ENCODE measurements at regions not wholly inside any gene's neighbourhood (a gene's known extent, or its start where the extent isn't known, plus 50 kb on each side); places are given as distances from the start of the nearest gene placed in this dataset.

DNA sequence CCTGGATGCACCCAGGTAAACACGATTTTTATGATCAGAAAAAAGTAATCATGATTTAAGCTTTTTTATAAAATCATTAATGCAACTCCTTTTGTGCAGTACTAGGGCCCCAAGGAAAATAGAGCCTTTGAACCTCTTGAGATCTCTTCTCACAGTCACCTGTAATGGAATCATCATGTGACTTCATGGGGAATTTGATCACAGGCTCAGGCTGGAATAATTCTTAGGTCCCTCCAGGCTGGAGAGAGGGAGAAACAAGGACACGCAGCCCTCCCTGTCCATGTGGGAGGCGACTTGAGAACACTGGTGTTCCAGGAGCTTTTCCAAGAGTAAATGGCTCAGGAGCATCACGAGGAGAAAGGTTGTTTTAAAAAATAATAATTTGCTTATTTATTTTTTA, 156.1 kb downstream of the NUFIP1 start:
- DNase-seq (ENCODE audit: low spot score): no peak
- WGBS: 82% methylated on average over 4 of the region's 4 CpGs
- no peaks in the 10 kb centered on the region for H3K36me3 ChIP-seq (ENCODE audit: control insufficient read depth in 4 of 4, insufficient read depth in 3 of 4, low read depth in 1 of 4, low read length in 3 of 4)

DNA sequence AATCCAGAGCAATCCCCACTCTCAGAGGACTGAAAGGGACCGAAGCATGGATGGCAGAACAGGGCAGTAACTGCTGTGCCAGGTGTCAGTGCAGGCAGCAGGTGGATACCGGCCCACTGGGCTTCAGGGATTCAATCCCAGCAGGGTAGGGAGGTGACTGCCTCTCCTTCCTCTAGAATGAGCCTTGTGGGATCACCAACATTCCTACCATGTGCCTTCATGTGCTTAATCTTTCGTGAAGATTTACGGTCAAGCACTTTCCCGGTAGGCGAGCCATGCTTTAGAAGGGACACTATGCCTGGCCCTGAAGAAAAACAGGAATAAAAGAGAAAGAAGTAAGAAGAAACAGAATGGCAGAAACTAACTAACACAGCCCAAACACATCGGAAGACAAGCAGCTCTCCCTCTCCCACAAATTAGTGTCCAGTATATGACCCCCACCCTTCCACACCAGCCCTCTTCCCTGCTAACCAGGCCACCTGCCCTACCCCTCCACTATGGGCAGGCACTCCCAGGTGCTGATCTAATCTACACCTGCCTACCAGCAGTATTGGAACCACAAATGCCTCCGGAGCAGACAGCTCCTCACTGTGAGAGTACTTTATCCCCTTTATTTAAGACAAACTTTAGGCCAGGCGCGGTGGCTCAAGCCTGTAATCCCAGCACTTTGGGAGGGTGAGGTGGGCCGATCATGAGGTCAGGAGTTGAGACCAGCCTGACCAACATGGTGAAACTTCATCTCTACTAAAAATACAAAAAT, 162.5 kb downstream of the NUFIP1 start:
- no peak overlapping the region for H3K27ac ChIP-seq (ENCODE audit: low read depth in 1 of 2, low read length in 2 of 2)
- H3K4me3 ChIP-seq (ENCODE audit: low read depth in 1 of 3, low read length in 3 of 3): no peak overlapping the region
- peaks cover 0 to 2% (median 0%) of the 10 kb centered on the region in 4 donors for H3K27me3 ChIP-seq (ENCODE audit: control insufficient read depth in 4 of 4, insufficient read depth in 4 of 4, low read length in 3 of 4)
- no peaks in the 10 kb centered on the region for H3K4me1 ChIP-seq (ENCODE audit: control insufficient read depth in 4 of 4, insufficient read depth in 4 of 4, low read length in 3 of 4)
- no peak overlapping the region for H3K9ac ChIP-seq (ENCODE audit: low read depth in 1 of 2, low read length in 2 of 2)
- H3K9me3 ChIP-seq (ENCODE audit: control insufficient read depth in 4 of 4, low read length in 3 of 4): peaks cover 0 to 5% (median 0%) of the 10 kb centered on the region in 4 donors
- H3K36me3 ChIP-seq (ENCODE audit: control insufficient read depth in 4 of 4, insufficient read depth in 3 of 4, low read depth in 1 of 4, low read length in 3 of 4): no peaks in the 10 kb centered on the region
- TF ChIP-seq TAF1 (conservative IDR thresholded peaks at IDR 0.05): no peak
- TF ChIP-seq, protein P1, sequence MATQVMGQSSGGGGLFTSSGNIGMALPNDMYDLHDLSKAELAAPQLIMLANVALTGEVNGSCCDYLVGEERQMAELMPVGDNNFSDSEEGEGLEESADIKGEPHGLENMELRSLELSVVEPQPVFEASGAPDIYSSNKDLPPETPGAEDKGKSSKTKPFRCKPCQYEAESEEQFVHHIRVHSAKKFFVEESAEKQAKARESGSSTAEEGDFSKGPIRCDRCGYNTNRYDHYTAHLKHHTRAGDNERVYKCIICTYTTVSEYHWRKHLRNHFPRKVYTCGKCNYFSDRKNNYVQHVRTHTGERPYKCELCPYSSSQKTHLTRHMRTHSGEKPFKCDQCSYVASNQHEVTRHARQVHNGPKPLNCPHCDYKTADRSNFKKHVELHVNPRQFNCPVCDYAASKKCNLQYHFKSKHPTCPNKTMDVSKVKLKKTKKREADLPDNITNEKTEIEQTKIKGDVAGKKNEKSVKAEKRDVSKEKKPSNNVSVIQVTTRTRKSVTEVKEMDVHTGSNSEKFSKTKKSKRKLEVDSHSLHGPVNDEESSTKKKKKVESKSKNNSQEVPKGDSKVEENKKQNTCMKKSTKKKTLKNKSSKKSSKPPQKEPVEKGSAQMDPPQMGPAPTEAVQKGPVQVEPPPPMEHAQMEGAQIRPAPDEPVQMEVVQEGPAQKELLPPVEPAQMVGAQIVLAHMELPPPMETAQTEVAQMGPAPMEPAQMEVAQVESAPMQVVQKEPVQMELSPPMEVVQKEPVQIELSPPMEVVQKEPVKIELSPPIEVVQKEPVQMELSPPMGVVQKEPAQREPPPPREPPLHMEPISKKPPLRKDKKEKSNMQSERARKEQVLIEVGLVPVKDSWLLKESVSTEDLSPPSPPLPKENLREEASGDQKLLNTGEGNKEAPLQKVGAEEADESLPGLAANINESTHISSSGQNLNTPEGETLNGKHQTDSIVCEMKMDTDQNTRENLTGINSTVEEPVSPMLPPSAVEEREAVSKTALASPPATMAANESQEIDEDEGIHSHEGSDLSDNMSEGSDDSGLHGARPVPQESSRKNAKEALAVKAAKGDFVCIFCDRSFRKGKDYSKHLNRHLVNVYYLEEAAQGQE (IDR thresholded peaks at IDR 0.05): no peak
- TF ChIP-seq, protein P2, sequence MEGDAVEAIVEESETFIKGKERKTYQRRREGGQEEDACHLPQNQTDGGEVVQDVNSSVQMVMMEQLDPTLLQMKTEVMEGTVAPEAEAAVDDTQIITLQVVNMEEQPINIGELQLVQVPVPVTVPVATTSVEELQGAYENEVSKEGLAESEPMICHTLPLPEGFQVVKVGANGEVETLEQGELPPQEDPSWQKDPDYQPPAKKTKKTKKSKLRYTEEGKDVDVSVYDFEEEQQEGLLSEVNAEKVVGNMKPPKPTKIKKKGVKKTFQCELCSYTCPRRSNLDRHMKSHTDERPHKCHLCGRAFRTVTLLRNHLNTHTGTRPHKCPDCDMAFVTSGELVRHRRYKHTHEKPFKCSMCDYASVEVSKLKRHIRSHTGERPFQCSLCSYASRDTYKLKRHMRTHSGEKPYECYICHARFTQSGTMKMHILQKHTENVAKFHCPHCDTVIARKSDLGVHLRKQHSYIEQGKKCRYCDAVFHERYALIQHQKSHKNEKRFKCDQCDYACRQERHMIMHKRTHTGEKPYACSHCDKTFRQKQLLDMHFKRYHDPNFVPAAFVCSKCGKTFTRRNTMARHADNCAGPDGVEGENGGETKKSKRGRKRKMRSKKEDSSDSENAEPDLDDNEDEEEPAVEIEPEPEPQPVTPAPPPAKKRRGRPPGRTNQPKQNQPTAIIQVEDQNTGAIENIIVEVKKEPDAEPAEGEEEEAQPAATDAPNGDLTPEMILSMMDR (IDR thresholded peaks at IDR 0.05; ENCODE audit: low read depth, low read length, missing input control): no peak
- TF ChIP-seq JUND (IDR thresholded peaks at IDR 0.05): no peak
- TF ChIP-seq FOXA2 (IDR thresholded peaks at IDR 0.05): no peak
- no peak for TF ChIP-seq RAD21 (IDR thresholded peaks at IDR 0.05)
- TF ChIP-seq, protein P3, sequence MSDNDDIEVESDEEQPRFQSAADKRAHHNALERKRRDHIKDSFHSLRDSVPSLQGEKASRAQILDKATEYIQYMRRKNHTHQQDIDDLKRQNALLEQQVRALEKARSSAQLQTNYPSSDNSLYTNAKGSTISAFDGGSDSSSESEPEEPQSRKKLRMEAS (IDR thresholded peaks at IDR 0.05): no peak
- TF ChIP-seq, protein P4, sequence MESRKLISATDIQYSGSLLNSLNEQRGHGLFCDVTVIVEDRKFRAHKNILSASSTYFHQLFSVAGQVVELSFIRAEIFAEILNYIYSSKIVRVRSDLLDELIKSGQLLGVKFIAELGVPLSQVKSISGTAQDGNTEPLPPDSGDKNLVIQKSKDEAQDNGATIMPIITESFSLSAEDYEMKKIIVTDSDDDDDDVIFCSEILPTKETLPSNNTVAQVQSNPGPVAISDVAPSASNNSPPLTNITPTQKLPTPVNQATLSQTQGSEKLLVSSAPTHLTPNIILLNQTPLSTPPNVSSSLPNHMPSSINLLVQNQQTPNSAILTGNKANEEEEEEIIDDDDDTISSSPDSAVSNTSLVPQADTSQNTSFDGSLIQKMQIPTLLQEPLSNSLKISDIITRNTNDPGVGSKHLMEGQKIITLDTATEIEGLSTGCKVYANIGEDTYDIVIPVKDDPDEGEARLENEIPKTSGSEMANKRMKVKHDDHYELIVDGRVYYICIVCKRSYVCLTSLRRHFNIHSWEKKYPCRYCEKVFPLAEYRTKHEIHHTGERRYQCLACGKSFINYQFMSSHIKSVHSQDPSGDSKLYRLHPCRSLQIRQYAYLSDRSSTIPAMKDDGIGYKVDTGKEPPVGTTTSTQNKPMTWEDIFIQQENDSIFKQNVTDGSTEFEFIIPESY (IDR thresholded peaks at IDR 0.05): no peak
- TF ChIP-seq GABPA (IDR thresholded peaks at IDR 0.05 in 1 of 2, conservative IDR thresholded peaks at IDR 0.05 in 1 of 2): no peak
- TF ChIP-seq FOXA1 (IDR thresholded peaks at IDR 0.05): no peak
- no peak for TF ChIP-seq RXRA (IDR thresholded peaks at IDR 0.05)
- DNase-seq (ENCODE audit: low spot score): no peak
- 92% methylated on average over 11 of the region's 11 CpGs for WGBS

More for the DNA sequence above, 156.1 kb downstream of the NUFIP1 start:
- peaks cover 0 to 5% (median 0%) of the 10 kb centered on the region in 4 donors for H3K9me3 ChIP-seq (ENCODE audit: control insufficient read depth in 4 of 4, low read length in 3 of 4)
- H3K27ac ChIP-seq (ENCODE audit: low read depth in 1 of 2, low read length in 2 of 2): no peak overlapping the region
- H3K4me1 ChIP-seq (ENCODE audit: control insufficient read depth in 4 of 4, insufficient read depth in 4 of 4, low read length in 3 of 4): no peaks in the 10 kb centered on the region
- no peak overlapping the region for H3K4me3 ChIP-seq (ENCODE audit: low read depth in 1 of 3, low read length in 3 of 3)
- H3K9ac ChIP-seq (ENCODE audit: low read depth in 1 of 2, low read length in 2 of 2): no peak overlapping the region
- no peak for TF ChIP-seq RAD21 (IDR thresholded peaks at IDR 0.05)
- TF ChIP-seq, protein P3 (IDR thresholded peaks at IDR 0.05): no peak
- TF ChIP-seq NR2F2 (IDR thresholded peaks at IDR 0.05): no peak
- no peak for TF ChIP-seq YY1 (IDR thresholded peaks at IDR 0.05)
- TF ChIP-seq, protein P5, sequence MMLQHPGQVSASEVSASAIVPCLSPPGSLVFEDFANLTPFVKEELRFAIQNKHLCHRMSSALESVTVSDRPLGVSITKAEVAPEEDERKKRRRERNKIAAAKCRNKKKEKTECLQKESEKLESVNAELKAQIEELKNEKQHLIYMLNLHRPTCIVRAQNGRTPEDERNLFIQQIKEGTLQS (IDR thresholded peaks at IDR 0.05): no peak
- TF ChIP-seq, protein P4 (IDR thresholded peaks at IDR 0.05): no peak
- TF ChIP-seq JUND (IDR thresholded peaks at IDR 0.05): no peak
- TF ChIP-seq FOXA2 (IDR thresholded peaks at IDR 0.05): no peak
- TF ChIP-seq HNF4G (IDR thresholded peaks at IDR 0.05): no peak
- TF ChIP-seq TAF1 (conservative IDR thresholded peaks at IDR 0.05): no peak
- TF ChIP-seq GABPA (IDR thresholded peaks at IDR 0.05 in 1 of 2, conservative IDR thresholded peaks at IDR 0.05 in 1 of 2): no peak
- H3K27me3 ChIP-seq (ENCODE audit: control insufficient read depth in 4 of 4, insufficient read depth in 4 of 4, low read length in 3 of 4): no peaks in the 10 kb centered on the region

All from liver (tissue), 8 donors.